SK-N-SH treated with all-trans-retinoic acid at 6 μM for 48 hours (cell line): ENCODE measurements at regions not wholly inside any gene's neighbourhood (a gene's known extent, or its start where the extent isn't known, plus 50 kb on each side); places are given as distances from the start of the nearest gene placed in this dataset.

Source experiments
- ATAC-seq: fragments of 200-7000 bp; cut with Tn5 transposase; 3 replicates; pipeline ENCODE4 v1.9.1; 2020; ENCODE audit warnings: mild to moderate bottlenecking, moderate library complexity
- ARNTL ChIP-seq: fragments of 450-650 bp; formaldehyde crosslinking; IDR thresholded peaks from 2 replicates; pipeline ENCODE4 v1.5.0; 2020; ENCODE audit warnings: low read depth, mild to moderate bottlenecking, moderate library complexity, borderline replicate concordance
- BACH2 ChIP-seq: fragments of 250-450 bp; sonication (Bioruptor Pico); IDR thresholded peaks from 2 replicates; pipeline ENCODE4 v1.9.0; 2021; ENCODE audit warnings: mild to moderate bottlenecking, borderline replicate concordance
- CSDC2 ChIP-seq: fragments of 250-450 bp; sonication (Bioruptor Pico); IDR thresholded peaks from 2 replicates; pipeline ENCODE4 v1.5.0; 2020; ENCODE audit warnings: mild to moderate bottlenecking, moderate library complexity
- CSRNP3 ChIP-seq: fragments of 250-450 bp; sonication (Bioruptor Pico); IDR thresholded peaks from 2 replicates; pipeline ENCODE4 v1.5.1; 2021; ENCODE audit warnings: mild to moderate bottlenecking, moderate library complexity
- ESRRG ChIP-seq: fragments of 250-450 bp; sonication (Bioruptor Pico); IDR thresholded peaks from 2 replicates; pipeline ENCODE4 v1.6.1; 2021; ENCODE audit warnings: mild to moderate bottlenecking
- GLIS3 ChIP-seq: fragments of 250-450 bp; sonication (Bioruptor Pico); IDR thresholded peaks from 2 replicates; pipeline ENCODE4 v1.5.0; 2020; ENCODE audit warnings: mild to moderate bottlenecking, moderate library complexity
- ISL1 ChIP-seq: fragments of 250-450 bp; sonication (Bioruptor Pico); IDR thresholded peaks from 2 replicates; pipeline ENCODE4 v2.1.2; 2022; ENCODE audit warnings: mild to moderate bottlenecking, moderate library complexity
- OSR1 ChIP-seq: fragments of 250-450 bp; sonication (Bioruptor Pico); IDR thresholded peaks from 2 replicates; pipeline ENCODE4 v1.8.0; 2022; ENCODE audit warnings: moderate library complexity, mild to moderate bottlenecking, inconsistent platforms
- POU6F1 ChIP-seq: fragments of 250-450 bp; sonication (Bioruptor Pico); IDR thresholded peaks from 2 replicates; pipeline ENCODE4 v1.8.0; 2021; ENCODE audit warnings: low read depth, mild to moderate bottlenecking, moderate library complexity, borderline replicate concordance
- PPARA ChIP-seq: fragments of 250-450 bp; sonication (Bioruptor Pico); IDR thresholded peaks from 2 replicates; pipeline ENCODE4 v1.5.0; 2020; ENCODE audit warnings: mild to moderate bottlenecking, borderline replicate concordance
- RARB ChIP-seq: fragments of 250-450 bp; sonication (Bioruptor Pico); IDR thresholded peaks from 2 replicates; pipeline ENCODE4 v1.8.0; 2021; ENCODE audit warnings: mild to moderate bottlenecking, moderate library complexity
- TOX ChIP-seq: fragments of 250-450 bp; sonication (Bioruptor Pico); IDR thresholded peaks from 2 replicates; pipeline ENCODE4 v1.8.0; 2021; ENCODE audit warnings: mild to moderate bottlenecking, moderate library complexity, borderline replicate concordance
- ZC3H10 ChIP-seq: fragments of 250-450 bp; sonication (Bioruptor Pico); IDR thresholded peaks from 2 replicates; pipeline ENCODE4 v1.5.1; 2021; ENCODE audit warnings: mild to moderate bottlenecking, moderate library complexity
- ZFP3 ChIP-seq: fragments of 250-450 bp; sonication (Bioruptor Pico); IDR thresholded peaks from 2 replicates; pipeline ENCODE4 v1.5.0; 2020; ENCODE audit warnings: mild to moderate bottlenecking, moderate library complexity
- ZNF565 ChIP-seq: fragments of 450-650 bp; formaldehyde crosslinking; conservative IDR thresholded peaks from 2 replicates; pipeline ENCODE4 v1.5.0; 2020; ENCODE audit warnings: low read depth, mild to moderate bottlenecking, moderate library complexity
- ZNF8 ChIP-seq: fragments of 450-650 bp; formaldehyde crosslinking; IDR thresholded peaks from 2 replicates; pipeline ENCODE4 v1.5.0; 2020; ENCODE audit warnings: mild to moderate bottlenecking, moderate library complexity
- TF ChIP-seq, protein P1 (sequence below): fragments of 250-450 bp; sonication (Bioruptor Pico); IDR thresholded peaks from 2 replicates; pipeline ENCODE4 v1.5.0; 2020; ENCODE audit warnings: mild to moderate bottlenecking, moderate library complexity
- TF ChIP-seq, protein P2 (sequence below): fragments of 250-450 bp; sonication (Bioruptor Pico); IDR thresholded peaks from 2 replicates; pipeline ENCODE4 v1.5.1; 2020; ENCODE audit warnings: low read depth, mild to moderate bottlenecking, moderate library complexity

DNA sequence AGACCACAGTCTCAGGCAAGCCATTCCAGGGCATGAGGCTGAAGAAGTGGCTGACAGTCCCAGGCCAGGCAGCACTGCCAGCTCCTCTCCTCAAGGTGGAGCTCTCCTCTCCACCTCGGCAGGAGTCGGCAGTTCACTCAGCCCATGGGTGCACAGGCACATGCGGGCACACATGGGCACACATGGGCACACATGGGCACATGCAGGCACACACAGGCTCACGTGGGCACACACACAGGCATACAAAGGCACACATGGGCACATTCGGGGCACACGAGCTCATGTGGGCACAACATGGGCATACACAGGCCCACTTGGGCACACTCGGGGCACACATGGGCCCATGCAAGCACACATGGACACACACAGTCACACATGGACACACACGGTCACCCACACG lies 65.3 kb upstream of the TAF1B start:
- TF ChIP-seq TOX (CRISPR knock-in tag): no peak
- TF ChIP-seq ZC3H10 (CRISPR knock-in tag): no peak
- TF ChIP-seq ISL1: no peak
- TF ChIP-seq ZNF565: no peak
- no peak for TF ChIP-seq ESRRG (CRISPR knock-in tag)
- TF ChIP-seq ZFP3 (CRISPR knock-in tag): no peak
- TF ChIP-seq POU6F1: no peak
- TF ChIP-seq PPARA (CRISPR knock-in tag): no peak
- no peak for TF ChIP-seq OSR1 (CRISPR knock-in tag)
- TF ChIP-seq CSRNP3 (CRISPR knock-in tag): no peak
- TF ChIP-seq GLIS3 (CRISPR knock-in tag): no peak
- TF ChIP-seq, protein P1, sequence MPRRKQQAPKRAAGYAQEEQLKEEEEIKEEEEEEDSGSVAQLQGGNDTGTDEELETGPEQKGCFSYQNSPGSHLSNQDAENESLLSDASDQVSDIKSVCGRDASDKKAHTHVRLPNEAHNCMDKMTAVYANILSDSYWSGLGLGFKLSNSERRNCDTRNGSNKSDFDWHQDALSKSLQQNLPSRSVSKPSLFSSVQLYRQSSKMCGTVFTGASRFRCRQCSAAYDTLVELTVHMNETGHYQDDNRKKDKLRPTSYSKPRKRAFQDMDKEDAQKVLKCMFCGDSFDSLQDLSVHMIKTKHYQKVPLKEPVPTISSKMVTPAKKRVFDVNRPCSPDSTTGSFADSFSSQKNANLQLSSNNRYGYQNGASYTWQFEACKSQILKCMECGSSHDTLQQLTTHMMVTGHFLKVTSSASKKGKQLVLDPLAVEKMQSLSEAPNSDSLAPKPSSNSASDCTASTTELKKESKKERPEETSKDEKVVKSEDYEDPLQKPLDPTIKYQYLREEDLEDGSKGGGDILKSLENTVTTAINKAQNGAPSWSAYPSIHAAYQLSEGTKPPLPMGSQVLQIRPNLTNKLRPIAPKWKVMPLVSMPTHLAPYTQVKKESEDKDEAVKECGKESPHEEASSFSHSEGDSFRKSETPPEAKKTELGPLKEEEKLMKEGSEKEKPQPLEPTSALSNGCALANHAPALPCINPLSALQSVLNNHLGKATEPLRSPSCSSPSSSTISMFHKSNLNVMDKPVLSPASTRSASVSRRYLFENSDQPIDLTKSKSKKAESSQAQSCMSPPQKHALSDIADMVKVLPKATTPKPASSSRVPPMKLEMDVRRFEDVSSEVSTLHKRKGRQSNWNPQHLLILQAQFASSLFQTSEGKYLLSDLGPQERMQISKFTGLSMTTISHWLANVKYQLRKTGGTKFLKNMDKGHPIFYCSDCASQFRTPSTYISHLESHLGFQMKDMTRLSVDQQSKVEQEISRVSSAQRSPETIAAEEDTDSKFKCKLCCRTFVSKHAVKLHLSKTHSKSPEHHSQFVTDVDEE (CRISPR knock-in tag): no peak
- TF ChIP-seq, all 23 proteins: peak for 0
- ATAC-seq: peak; percentile 52

DNA sequence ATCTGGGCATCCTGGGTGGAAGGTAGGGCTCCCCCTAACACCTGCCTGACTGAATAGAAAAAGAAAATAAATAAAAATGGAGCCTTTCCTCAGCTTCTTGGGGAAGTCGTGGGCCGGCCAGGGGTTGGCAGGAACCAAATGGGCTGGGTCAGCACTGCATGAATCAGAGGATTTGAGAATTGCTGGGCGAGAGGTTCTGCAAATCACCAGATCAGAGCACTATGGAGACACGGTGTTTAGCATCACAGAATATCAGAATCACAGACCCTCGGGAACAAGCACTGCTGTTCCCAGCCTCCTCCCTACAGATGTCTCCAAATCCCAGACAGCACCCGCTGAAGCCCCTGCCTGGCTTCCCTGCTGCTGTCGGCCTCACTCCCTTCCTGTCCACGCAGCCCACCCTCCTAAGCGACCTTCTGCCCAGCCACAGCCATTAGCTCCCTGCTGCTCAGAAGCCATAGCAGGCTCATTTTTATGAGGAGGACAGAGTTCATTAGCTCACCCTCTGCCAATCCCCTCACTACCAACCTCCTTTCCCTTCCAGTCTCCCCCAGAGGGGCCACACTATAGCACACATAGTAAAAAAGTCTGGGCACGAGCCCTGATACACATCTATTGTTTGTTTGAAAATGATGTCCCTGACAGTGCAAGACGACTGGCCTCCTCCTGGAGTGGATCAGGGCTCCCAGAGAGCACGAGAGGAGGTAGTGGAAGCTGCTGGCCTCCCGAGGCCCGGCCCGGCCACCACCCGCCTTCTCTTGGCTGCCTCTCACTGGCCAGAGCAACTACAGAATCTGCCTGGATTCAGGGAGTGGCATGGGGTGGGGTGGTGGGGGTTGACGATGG lies 64.6 kb upstream of the TAF1B start:
- no peak for ATAC-seq

More for the DNA sequence above, 64.6 kb upstream of the TAF1B start:
- no peak for TF ChIP-seq CSDC2 (CRISPR knock-in tag)
- TF ChIP-seq ZNF565: no peak
- TF ChIP-seq OSR1 (CRISPR knock-in tag): no peak
- TF ChIP-seq BACH2 (CRISPR knock-in tag): no peak
- no peak for TF ChIP-seq CSRNP3 (CRISPR knock-in tag)
- TF ChIP-seq RARB (CRISPR knock-in tag): no peak
- no peak for TF ChIP-seq TOX (CRISPR knock-in tag)
- no peak for TF ChIP-seq ZNF8 (CRISPR knock-in tag)
- TF ChIP-seq GLIS3 (CRISPR knock-in tag): no peak
- TF ChIP-seq, protein P2, sequence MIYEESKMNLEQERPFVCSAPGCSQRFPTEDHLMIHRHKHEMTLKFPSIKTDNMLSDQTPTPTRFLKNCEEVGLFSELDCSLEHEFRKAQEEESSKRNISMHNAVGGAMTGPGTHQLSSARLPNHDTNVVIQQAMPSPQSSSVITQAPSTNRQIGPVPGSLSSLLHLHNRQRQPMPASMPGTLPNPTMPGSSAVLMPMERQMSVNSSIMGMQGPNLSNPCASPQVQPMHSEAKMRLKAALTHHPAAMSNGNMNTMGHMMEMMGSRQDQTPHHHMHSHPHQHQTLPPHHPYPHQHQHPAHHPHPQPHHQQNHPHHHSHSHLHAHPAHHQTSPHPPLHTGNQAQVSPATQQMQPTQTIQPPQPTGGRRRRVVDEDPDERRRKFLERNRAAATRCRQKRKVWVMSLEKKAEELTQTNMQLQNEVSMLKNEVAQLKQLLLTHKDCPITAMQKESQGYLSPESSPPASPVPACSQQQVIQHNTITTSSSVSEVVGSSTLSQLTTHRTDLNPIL (CRISPR knock-in tag): no peak
- TF ChIP-seq ARNTL: no peak
- TF ChIP-seq ISL1: no peak
- no peak for TF ChIP-seq POU6F1
- TF ChIP-seq, protein P1 (CRISPR knock-in tag): no peak
- no peak for TF ChIP-seq ZFP3 (CRISPR knock-in tag)
